ENCODE measurements at regions not wholly inside any gene's neighbourhood (a gene's known extent, or its start where the extent isn't known, plus 50 kb on each side); places are given as distances from the start of the nearest gene placed in this dataset.

DNA sequence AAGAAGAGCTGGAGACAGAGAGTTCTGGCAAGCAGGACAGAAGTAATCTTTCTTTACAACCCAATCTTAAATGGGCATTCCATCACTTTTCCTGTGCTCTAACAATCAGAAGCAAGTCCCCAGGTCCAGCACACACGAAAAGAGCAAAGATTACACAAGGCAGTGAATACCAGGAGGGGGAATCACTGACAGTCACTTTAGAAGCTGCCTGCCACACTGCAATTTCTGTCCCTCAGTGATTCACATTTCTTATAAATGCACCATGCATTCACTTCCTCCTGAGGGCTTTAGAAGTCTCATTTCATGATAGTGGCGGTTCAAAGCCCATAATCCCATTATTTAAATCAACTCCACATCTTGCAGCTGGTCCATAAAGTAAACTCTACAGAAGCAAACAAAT, 362.5 kb downstream of the POM121L12 start:
- Histone ChIP-seq H3K4me1 (no peaks in the 10 kb centered on the region), H3K36me3 (no peaks in the 10 kb centered on the region), H3K27ac (no peak overlapping the region), H3K4me3 (no peak overlapping the region), H3K27me3 (no peaks in the 10 kb centered on the region), H3K9me3 (no peaks in the 10 kb centered on the region)
- TF ChIP-seq, protein P1, sequence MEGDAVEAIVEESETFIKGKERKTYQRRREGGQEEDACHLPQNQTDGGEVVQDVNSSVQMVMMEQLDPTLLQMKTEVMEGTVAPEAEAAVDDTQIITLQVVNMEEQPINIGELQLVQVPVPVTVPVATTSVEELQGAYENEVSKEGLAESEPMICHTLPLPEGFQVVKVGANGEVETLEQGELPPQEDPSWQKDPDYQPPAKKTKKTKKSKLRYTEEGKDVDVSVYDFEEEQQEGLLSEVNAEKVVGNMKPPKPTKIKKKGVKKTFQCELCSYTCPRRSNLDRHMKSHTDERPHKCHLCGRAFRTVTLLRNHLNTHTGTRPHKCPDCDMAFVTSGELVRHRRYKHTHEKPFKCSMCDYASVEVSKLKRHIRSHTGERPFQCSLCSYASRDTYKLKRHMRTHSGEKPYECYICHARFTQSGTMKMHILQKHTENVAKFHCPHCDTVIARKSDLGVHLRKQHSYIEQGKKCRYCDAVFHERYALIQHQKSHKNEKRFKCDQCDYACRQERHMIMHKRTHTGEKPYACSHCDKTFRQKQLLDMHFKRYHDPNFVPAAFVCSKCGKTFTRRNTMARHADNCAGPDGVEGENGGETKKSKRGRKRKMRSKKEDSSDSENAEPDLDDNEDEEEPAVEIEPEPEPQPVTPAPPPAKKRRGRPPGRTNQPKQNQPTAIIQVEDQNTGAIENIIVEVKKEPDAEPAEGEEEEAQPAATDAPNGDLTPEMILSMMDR (IDR thresholded peaks at IDR 0.05), result no peak
- no peak for TF ChIP-seq POLR2AphosphoS5 (IDR thresholded peaks at IDR 0.05)
- no peak for TF ChIP-seq EP300 (IDR thresholded peaks at IDR 0.05)
- TF ChIP-seq POLR2A (IDR thresholded peaks at IDR 0.05), result no peak
- no peak for ATAC-seq
- WGBS, 2 donors (ENCODE audit: low coverage in 1 of 2), result 73 to 88% methylated on average over 1 of the region's 2 CpGs

DNA sequence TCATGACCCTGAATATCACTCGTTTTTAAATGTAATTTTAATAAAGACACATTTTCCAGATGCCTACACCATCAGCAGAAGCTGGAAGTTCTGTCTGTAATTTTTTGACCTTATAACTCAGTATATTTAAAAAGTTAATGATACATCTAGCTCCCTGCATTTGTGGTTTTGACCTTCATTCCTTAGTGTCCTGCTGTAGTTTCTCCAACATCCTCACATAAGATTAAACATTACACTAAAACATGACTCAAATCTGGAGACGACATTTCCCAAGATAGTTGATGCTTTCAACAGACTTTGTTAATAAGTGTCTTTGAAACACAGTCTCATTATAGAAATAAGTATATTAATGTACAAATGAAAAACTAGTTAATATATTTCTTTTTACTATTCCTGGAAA, 363.1 kb downstream of the POM121L12 start:
- Histone ChIP-seq H3K4me1 (no peaks in the 10 kb centered on the region), H3K36me3 (no peaks in the 10 kb centered on the region), H3K27me3 (no peaks in the 10 kb centered on the region), H3K27ac (no peak overlapping the region), H3K4me3 (no peak overlapping the region), H3K9me3 (no peaks in the 10 kb centered on the region)
- WGBS, 2 donors (ENCODE audit: low coverage in 1 of 2), result 57 to 63% methylated on average over 2 of the region's 2 CpGs
- TF ChIP-seq EP300 (IDR thresholded peaks at IDR 0.05), result no peak
- no peak for TF ChIP-seq POLR2AphosphoS5 (IDR thresholded peaks at IDR 0.05)
- TF ChIP-seq POLR2A (IDR thresholded peaks at IDR 0.05), result no peak
- TF ChIP-seq, protein P1 (IDR thresholded peaks at IDR 0.05), result no peak
- ATAC-seq, result no peak

DNA sequence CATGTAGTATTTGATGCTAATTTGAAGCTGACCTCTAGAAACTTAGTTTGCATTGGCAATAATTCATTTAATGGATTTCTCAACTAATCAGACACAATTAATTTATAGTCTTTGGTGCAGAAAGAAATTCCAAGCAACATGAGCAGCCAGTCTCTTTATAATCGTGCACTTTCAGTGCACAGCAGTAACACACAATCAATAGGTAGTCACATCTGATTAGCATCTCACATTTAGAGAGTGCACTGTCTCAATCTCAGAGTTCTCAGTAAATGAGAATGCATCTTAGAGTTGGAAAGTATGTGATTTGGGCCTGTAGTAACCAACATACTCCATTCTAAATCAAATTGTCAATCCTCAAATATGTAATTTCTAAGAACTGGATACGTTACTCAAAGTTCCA, 377.6 kb downstream of the POM121L12 start:
- WGBS, 2 donors (ENCODE audit: low coverage in 1 of 2), result 67 to 82% methylated on average over 1 to 2 of the region's 2 CpGs
- H3K27me3 ChIP-seq, result no peaks in the 10 kb centered on the region

DNA sequence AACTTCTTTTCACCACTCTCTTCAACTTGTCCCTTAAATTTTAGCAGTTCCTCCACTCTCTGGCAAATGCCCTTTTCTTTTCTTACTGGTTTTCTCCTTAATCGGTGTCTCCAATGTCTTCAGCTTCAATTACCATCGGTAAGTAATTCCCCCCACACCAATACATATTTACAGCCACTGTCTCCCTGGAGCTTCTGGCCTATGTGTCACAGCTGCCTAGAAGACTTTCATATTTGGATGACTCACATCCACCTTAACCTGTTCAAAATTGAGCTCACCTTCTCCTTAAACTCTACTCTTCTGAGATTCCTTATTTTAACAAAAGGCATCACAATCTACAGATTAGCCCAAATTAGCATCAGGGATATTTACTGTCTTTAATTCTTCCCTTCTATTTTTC, 380.4 kb downstream of the POM121L12 start:
- H3K36me3 ChIP-seq, result no peaks in the 10 kb centered on the region
- TF ChIP-seq POLR2A (IDR thresholded peaks at IDR 0.05), result no peak
- no peak for ATAC-seq
- no peak overlapping the region for H3K27ac ChIP-seq
- 100% methylated on average over 1 to 2 of the region's 2 CpGs for WGBS, 2 donors (ENCODE audit: low coverage in 1 of 2)
- no peaks in the 10 kb centered on the region for H3K4me1 ChIP-seq
- H3K27me3 ChIP-seq, result no peaks in the 10 kb centered on the region
- no peaks in the 10 kb centered on the region for H3K9me3 ChIP-seq
- H3K4me3 ChIP-seq, result no peak overlapping the region

More for the DNA sequence above, 377.6 kb downstream of the POM121L12 start:
- TF ChIP-seq POLR2AphosphoS5 (IDR thresholded peaks at IDR 0.05) (no peak), POLR2A (IDR thresholded peaks at IDR 0.05) (no peak), EP300 (IDR thresholded peaks at IDR 0.05) (no peak)
- TF ChIP-seq, protein P1 (IDR thresholded peaks at IDR 0.05), result no peak
- H3K27ac ChIP-seq, result no peak overlapping the region
- H3K9me3 ChIP-seq, result no peaks in the 10 kb centered on the region
- H3K4me1 ChIP-seq, result no peaks in the 10 kb centered on the region
- no peak for ATAC-seq
- H3K4me3 ChIP-seq, result no peak overlapping the region
- no peaks in the 10 kb centered on the region for H3K36me3 ChIP-seq

DNA sequence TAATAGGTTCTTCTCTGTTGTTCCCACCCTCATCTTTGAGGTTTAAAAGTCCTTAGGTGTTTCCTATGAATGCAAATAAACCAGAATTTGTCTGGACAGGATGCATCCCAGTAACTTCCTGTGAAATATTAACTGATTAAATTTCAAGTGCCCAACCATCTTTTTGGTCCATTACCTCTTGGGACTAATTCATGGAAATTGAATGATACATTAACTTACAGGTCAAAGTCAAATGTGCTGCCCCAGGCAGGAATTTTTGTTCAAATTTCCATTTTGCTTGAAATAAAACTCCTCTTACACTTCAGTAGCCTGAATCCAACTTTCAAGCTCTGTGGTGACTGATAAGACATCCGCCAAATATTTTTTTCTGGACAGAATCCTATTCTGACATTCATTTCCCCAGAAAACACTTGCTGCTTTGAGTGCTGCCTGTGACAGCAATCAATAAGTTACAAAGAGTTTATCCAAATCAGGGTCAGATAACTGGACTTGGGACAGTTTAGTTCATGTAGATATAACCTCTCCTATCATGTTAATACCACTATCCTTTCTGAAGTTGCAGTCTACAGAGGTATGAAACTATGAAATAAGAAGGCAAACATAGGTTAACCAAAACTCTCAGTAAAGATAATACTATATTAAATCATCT, 383.5 kb downstream of the POM121L12 start:
- no peak for TF ChIP-seq POLR2A (IDR thresholded peaks at IDR 0.05)
- no peaks in the 10 kb centered on the region for H3K9me3 ChIP-seq
- no peaks in the 10 kb centered on the region for H3K36me3 ChIP-seq
- 70 to 91% methylated on average over 1 of the region's 1 CpG for WGBS, 2 donors (ENCODE audit: low coverage in 1 of 2)
- no peak overlapping the region for H3K27ac ChIP-seq
- H3K4me3 ChIP-seq, result no peak overlapping the region
- H3K4me1 ChIP-seq, result no peaks in the 10 kb centered on the region
- no peaks in the 10 kb centered on the region for H3K27me3 ChIP-seq
- ATAC-seq, result no peak

- no peaks in the 10 kb centered on the region for H3K9me3 ChIP-seq
- no peak for ATAC-seq
- 57 to 89% methylated on average over 1 of the region's 1 CpG for WGBS, 2 donors (ENCODE audit: low coverage in 1 of 2)
- TF ChIP-seq EP300 (IDR thresholded peaks at IDR 0.05), result no peak
- TF ChIP-seq, protein P1 (IDR thresholded peaks at IDR 0.05), result no peak
- H3K4me3 ChIP-seq, result no peak overlapping the region
- H3K27me3 ChIP-seq, result no peaks in the 10 kb centered on the region
- no peaks in the 10 kb centered on the region for H3K4me1 ChIP-seq
- H3K27ac ChIP-seq, result no peak overlapping the region
- H3K36me3 ChIP-seq, result no peaks in the 10 kb centered on the region
These were observed 385.1 kb downstream of the POM121L12 start for GRCh38 chr7:53420550-53420949.

Data from gastroesophageal sphincter (tissue), 4 donors.